Activated naive CD8-positive, alpha-beta T cell treated with anti-CD3 and anti-CD28 coated beads, Interleukin-2, amount 10 ng/mL, durations not matched to agents 7 days and 5 days (primary cell): ENCODE measurements at regions not wholly inside any gene's neighbourhood (a gene's known extent, or its start where the extent isn't known, plus 50 kb on each side); places are given as distances from the start of the nearest gene placed in this dataset.

Experiments
- ATAC-seq: fragments of 150-1000 bp; cut with Tn5 transposase; one replicate; pipeline ENCODE4 v1.10.0; 2021; ENCODE audit warnings: low read depth, moderate library complexity
- POLR2A ChIA-PET: fragments of 350-600 bp; sonication (Branson Sonifier 250); formaldehyde crosslinking; loops from one replicate; lab custom pipeline; 2021; ENCODE audit warnings: antibody characterized with exemption; lab: Charles Lee
- DNase-seq: peaks from one replicate; pipeline ENCODE4 v3.0.0; 2021
- H3K27ac Mint-ChIP-seq: one replicate; pipeline ENCODE4 v1.8.0; 2022; ENCODE audit warnings: mild to moderate bottlenecking, mixed read lengths
- H3K27me3 Mint-ChIP-seq: one replicate; pipeline ENCODE4 v1.8.0; 2022; ENCODE audit warnings: mild to moderate bottlenecking, moderate library complexity, mixed read lengths
- H3K36me3 Mint-ChIP-seq: one replicate; pipeline ENCODE4 v1.8.0; 2021; ENCODE audit warnings: mild to moderate bottlenecking, mixed read lengths
- H3K4me1 Mint-ChIP-seq: one replicate; pipeline ENCODE4 v1.8.0; 2021; ENCODE audit warnings: mixed read lengths
- H3K4me3 Mint-ChIP-seq: one replicate; pipeline ENCODE4 v1.8.0; 2022; ENCODE audit warnings: mild to moderate bottlenecking, moderate library complexity, mixed read lengths
- H3K9me3 Mint-ChIP-seq: one replicate; pipeline ENCODE4 v1.8.0; 2021; ENCODE audit warnings: mixed read lengths

- no peak overlapping the region for H3K4me3 Mint-ChIP-seq
- H3K36me3 Mint-ChIP-seq: no peaks in the 10 kb centered on the region
- DNase-seq (no peak), ATAC-seq (no peak)
- no peaks in the 10 kb centered on the region for H3K4me1 Mint-ChIP-seq
- H3K9me3 Mint-ChIP-seq: no peaks in the 10 kb centered on the region
- H3K27ac Mint-ChIP-seq: no peak overlapping the region
- H3K27me3 Mint-ChIP-seq: no peaks in the 10 kb centered on the region
- POLR2A ChIA-PET: no interaction called here
Measured at GRCh38 chr10:35722636-35723035, 80.5 kb upstream of the FZD8 start.

DNA sequence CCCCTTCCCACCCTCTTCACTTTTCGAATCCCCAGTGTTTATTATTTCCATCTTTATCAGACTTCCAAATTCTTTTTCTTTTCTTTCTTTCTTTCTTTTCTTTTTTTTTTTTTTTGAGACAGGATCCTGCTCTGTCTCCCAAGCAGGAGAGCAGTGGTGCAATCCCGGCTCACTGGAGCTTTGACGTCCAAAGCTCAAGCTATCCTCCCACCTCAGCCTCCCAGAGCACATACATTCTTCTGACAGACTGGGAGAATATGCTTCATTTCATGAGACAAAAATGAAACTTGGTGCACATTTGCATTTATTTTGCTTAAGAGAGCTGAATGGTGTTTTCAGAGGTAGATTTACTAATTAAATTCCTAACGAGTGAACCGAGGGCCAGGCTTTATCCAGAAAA lies 80.1 kb upstream of the FZD8 start:
- Mint-ChIP-seq H3K9me3 (no peaks in the 10 kb centered on the region), H3K4me1 (no peaks in the 10 kb centered on the region), H3K4me3 (no peak overlapping the region), H3K36me3 (no peaks in the 10 kb centered on the region), H3K27ac (no peak overlapping the region), H3K27me3 (no peaks in the 10 kb centered on the region)
- POLR2A ChIA-PET: no interaction called here
- DNase-seq: no peak
- ATAC-seq: no peak

- Mint-ChIP-seq H3K9me3 (no peaks in the 10 kb centered on the region), H3K4me3 (no peak overlapping the region), H3K27ac (no peak overlapping the region), H3K36me3 (no peaks in the 10 kb centered on the region), H3K4me1 (no peaks in the 10 kb centered on the region), H3K27me3 (no peaks in the 10 kb centered on the region)
- POLR2A ChIA-PET: no interaction called here
- ATAC-seq (no peak), DNase-seq (no peak)
Measured at GRCh38 chr10:35720366-35720765, 78.3 kb upstream of the FZD8 start.

DNA sequence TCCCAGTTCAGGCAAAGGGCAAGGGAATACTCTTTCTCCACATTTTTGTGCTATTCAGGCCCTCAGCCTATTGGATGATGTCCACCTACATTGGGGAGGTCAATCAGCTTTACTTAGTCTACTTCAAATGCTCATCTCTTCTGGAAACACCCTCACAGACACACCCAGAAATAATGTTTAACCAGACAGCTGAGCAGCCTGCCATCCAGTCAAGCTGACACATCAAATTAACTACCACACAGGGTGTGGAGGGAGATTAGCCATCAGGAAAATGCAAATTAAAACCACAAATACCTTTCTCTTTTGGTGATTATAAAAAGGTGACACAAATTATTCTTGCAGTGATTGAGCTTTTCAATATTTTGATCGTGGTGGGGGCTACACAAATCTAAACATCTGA lies 74.7 kb upstream of the FZD8 start:
- no peak for DNase-seq
- POLR2A ChIA-PET: no interaction called here
- Mint-ChIP-seq H3K9me3 (no peaks in the 10 kb centered on the region), H3K4me3 (no peak overlapping the region), H3K27me3 (no peaks in the 10 kb centered on the region), H3K4me1 (no peaks in the 10 kb centered on the region), H3K36me3 (no peaks in the 10 kb centered on the region), H3K27ac (no peak overlapping the region)
- ATAC-seq: no peak

- no peaks in the 10 kb centered on the region for H3K27me3 Mint-ChIP-seq
- H3K4me1 Mint-ChIP-seq: no peaks in the 10 kb centered on the region
- POLR2A ChIA-PET: no interaction called here
- H3K27ac Mint-ChIP-seq: no peak overlapping the region
- H3K9me3 Mint-ChIP-seq: no peaks in the 10 kb centered on the region
- H3K36me3 Mint-ChIP-seq: no peaks in the 10 kb centered on the region
- DNase-seq (no peak), ATAC-seq (no peak)
- no peak overlapping the region for H3K4me3 Mint-ChIP-seq
Measured at GRCh38 chr10:35712486-35712885, 70.4 kb upstream of the FZD8 start.

DNA sequence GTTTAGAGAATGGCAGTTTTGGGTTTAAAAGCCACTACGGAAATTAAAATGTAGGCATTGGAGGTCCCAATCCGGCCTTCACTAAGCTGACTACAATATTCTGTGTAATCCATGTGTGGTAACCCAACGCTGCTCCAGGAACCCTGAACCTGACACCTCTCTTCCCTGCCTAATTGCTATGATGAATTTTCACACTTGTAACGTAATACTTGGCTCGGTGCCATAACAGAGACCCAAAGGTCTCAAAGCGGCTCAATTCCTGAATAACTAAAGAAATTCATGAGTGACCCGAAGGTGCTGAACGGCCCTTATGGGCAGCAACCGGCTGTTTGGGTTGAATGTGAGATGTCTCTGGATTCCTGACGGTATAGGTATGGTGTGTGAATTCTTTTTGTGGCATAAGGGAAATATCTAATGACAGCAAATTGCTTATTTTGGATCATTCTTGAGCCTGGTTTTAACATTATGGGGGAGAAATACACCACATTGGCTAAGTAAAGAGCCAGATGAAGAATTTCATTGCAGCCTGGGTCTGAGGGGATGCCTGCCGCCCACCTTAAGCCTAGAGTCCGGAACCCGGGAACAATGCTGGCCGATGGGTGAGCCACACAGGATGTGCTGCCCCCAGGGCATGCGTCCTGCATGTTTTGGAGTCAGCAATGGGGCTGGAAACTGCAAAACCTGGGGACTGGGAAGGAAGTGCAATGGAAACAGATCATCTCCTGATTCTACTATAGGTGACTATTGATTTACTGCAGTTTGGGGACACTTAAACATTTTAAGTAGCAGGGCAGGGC lies 69.7 kb upstream of the FZD8 start:
- no peak for ATAC-seq
- H3K27me3 Mint-ChIP-seq: no peaks in the 10 kb centered on the region
- no peaks in the 10 kb centered on the region for H3K36me3 Mint-ChIP-seq
- no peaks in the 10 kb centered on the region for H3K9me3 Mint-ChIP-seq
- POLR2A ChIA-PET: no interaction called here
- H3K4me3 Mint-ChIP-seq: no peak overlapping the region
- no peak for DNase-seq
- H3K27ac Mint-ChIP-seq: no peak overlapping the region
- H3K4me1 Mint-ChIP-seq: no peaks in the 10 kb centered on the region

DNA sequence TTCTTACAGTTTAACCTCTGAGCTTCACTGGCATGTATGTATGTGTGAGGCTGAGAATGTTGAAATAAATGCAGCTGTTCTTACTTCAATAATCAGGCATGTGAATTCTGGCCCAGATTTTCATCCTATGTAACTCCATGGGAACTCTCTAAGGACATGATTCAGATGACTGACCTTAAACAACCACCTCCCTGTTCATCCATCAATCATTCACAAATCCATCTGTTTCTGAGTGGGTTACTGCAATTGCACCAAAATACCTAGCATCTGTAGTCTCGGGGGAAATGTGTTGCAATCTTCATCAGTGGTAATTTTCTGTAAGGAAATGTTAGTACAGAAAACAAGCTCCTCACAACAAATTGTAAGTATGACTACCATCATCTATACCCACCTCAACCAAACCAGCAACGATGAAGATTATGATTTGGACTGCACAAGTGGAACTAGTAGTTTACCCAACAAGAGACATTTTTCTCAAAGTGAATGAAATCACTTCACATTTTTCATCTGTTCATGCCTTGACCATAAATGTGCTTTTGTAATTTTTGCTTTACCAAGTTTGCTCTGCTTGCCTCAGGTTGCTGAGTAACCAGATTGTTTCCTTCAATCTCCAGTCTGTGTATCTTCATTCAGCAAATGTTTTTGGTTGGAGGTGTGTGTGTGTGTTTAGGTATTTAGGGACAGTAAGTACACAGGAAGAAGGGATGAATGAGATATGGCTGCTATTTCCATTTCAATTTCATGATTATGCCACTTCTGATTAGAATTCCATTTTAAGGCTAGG lies 65.7 kb upstream of the FZD8 start:
- ATAC-seq (no peak), DNase-seq (no peak)
- Mint-ChIP-seq H3K27ac (no peak overlapping the region), H3K9me3 (no peaks in the 10 kb centered on the region), H3K4me3 (no peak overlapping the region), H3K27me3 (no peaks in the 10 kb centered on the region), H3K36me3 (no peaks in the 10 kb centered on the region), H3K4me1 (no peaks in the 10 kb centered on the region)
- POLR2A ChIA-PET: no interaction called here

DNA sequence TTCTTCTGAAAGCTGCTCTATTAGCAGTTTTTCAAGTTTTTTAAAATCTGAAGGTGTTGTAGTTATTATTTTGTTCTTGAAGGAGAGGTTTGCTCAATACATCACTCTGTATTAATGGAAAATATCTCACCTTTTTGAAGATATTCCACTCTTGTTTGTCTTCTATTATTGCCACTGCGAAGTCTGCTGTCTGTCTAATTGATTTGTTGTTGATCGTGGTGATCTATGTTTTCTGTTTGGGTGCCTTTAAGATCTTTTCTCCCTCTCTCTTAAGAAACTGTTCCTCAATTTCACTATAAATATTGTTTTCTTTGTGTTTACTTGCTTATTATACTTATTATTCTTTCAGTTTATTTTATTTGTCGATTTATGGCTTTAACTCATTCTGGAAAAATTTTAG lies 64.9 kb upstream of the FZD8 start:
- POLR2A ChIA-PET: no interaction called here
- DNase-seq (no peak), ATAC-seq (no peak)
- H3K27ac Mint-ChIP-seq: no peak overlapping the region
- no peak overlapping the region for H3K4me3 Mint-ChIP-seq
- H3K4me1 Mint-ChIP-seq: no peaks in the 10 kb centered on the region
- no peaks in the 10 kb centered on the region for H3K27me3 Mint-ChIP-seq
- no peaks in the 10 kb centered on the region for H3K9me3 Mint-ChIP-seq
- H3K36me3 Mint-ChIP-seq: no peaks in the 10 kb centered on the region

DNA sequence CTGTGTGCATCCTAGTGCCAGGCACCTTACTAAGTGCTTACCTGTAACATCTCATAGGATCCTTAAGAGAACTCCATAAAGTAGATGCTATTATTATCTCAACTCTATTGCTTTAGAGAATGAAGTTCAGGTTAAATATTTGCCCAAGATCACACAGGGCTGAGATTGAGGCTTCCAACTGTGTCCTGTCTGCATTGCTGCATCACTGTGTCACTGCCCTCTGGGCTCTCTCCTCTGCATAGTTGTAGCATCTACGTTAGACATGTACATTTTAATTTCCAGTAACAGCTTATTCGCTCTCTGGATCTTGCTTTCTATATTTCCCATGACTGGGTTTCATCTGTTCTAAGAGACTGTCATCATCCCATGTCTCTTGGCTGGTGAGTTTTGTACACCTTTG lies 63.6 kb upstream of the FZD8 start:
- no peak for DNase-seq
- no peak overlapping the region for H3K27ac Mint-ChIP-seq
- no peaks in the 10 kb centered on the region for H3K27me3 Mint-ChIP-seq
- H3K36me3 Mint-ChIP-seq: no peaks in the 10 kb centered on the region
- H3K4me3 Mint-ChIP-seq: no peak overlapping the region
- no peak for ATAC-seq
- POLR2A ChIA-PET: no interaction called here
- H3K9me3 Mint-ChIP-seq: no peaks in the 10 kb centered on the region
- no peaks in the 10 kb centered on the region for H3K4me1 Mint-ChIP-seq

- Mint-ChIP-seq H3K27ac (no peak overlapping the region), H3K9me3 (no peaks in the 10 kb centered on the region), H3K4me3 (no peak overlapping the region), H3K27me3 (no peaks in the 10 kb centered on the region), H3K36me3 (no peaks in the 10 kb centered on the region), H3K4me1 (no peaks in the 10 kb centered on the region)
- POLR2A ChIA-PET: no interaction called here
- no peak for ATAC-seq
- no peak for DNase-seq
Measured at GRCh38 chr10:35705051-35705450, 63.0 kb upstream of the FZD8 start.

- DNase-seq (no peak), ATAC-seq (no peak)
- Mint-ChIP-seq H3K27me3 (no peaks in the 10 kb centered on the region), H3K36me3 (no peaks in the 10 kb centered on the region), H3K9me3 (no peaks in the 10 kb centered on the region), H3K4me3 (no peak overlapping the region), H3K4me1 (no peaks in the 10 kb centered on the region), H3K27ac (no peak overlapping the region)
- POLR2A ChIA-PET: no interaction called here
Measured at GRCh38 chr10:35704401-35704800, 62.3 kb upstream of the FZD8 start.

- Mint-ChIP-seq H3K4me3 (no peak overlapping the region), H3K9me3 (no peaks in the 10 kb centered on the region), H3K27me3 (no peaks in the 10 kb centered on the region), H3K27ac (no peak overlapping the region), H3K4me1 (no peaks in the 10 kb centered on the region), H3K36me3 (no peaks in the 10 kb centered on the region)
- DNase-seq (no peak), ATAC-seq (no peak)
- POLR2A ChIA-PET: no interaction called here
Measured at GRCh38 chr10:35700487-35700882, 58.4 kb upstream of the FZD8 start.

GRCh38 chr10:35699848-35700486 lies 57.9 kb upstream of the FZD8 start:
- DNase-seq (no peak), ATAC-seq (no peak)
- H3K27ac Mint-ChIP-seq: no peak overlapping the region
- no peaks in the 10 kb centered on the region for H3K4me1 Mint-ChIP-seq
- H3K4me3 Mint-ChIP-seq: no peak overlapping the region
- H3K27me3 Mint-ChIP-seq: no peaks in the 10 kb centered on the region
- no peaks in the 10 kb centered on the region for H3K36me3 Mint-ChIP-seq
- H3K9me3 Mint-ChIP-seq: no peaks in the 10 kb centered on the region
- POLR2A ChIA-PET: no interaction called here
